ENCODE measurements at regions not wholly inside any gene's neighbourhood (a gene's known extent, or its start where the extent isn't known, plus 50 kb on each side); places are given as distances from the start of the nearest gene placed in this dataset.

GRCh38 chr3:78052746-78053145 lies 1012.8 kb downstream of the ROBO2 start:
- Histone ChIP-seq H3K27me3 (no peaks in the 10 kb centered on the region), H3K4me1 (no peaks in the 10 kb centered on the region), H3K27ac (no peak overlapping the region), H3K36me3 (no peaks in the 10 kb centered on the region), H3K4me3 (no peak overlapping the region), H3K9me3 (no peaks in the 10 kb centered on the region)
- intact Hi-C loops (cut with DNase I): no loop called here
- DNase-seq (no peak), ATAC-seq (no peak)
- no peak for TF ChIP-seq CTCF (IDR thresholded peaks at IDR 0.05)

GRCh38 chr3:78066287-78066686 lies 1026.4 kb downstream of the ROBO2 start:
- ATAC-seq: no peak
- Histone ChIP-seq H3K27me3 (no peaks in the 10 kb centered on the region), H3K4me1 (no peaks in the 10 kb centered on the region), H3K27ac (no peak overlapping the region), H3K36me3 (no peaks in the 10 kb centered on the region), H3K9me3 (no peaks in the 10 kb centered on the region), H3K4me3 (no peak overlapping the region)
- no peak for TF ChIP-seq CTCF (IDR thresholded peaks at IDR 0.05)
- DNase-seq: no peak
- intact Hi-C loops (cut with DNase I): no loop called here

- no peaks in the 10 kb centered on the region for H3K4me1 ChIP-seq
- H3K27ac ChIP-seq: no peak overlapping the region
- no peaks in the 10 kb centered on the region for H3K9me3 ChIP-seq
- intact Hi-C loops (cut with DNase I): no loop called here
- TF ChIP-seq CTCF (IDR thresholded peaks at IDR 0.05): no peak
- no peaks in the 10 kb centered on the region for H3K27me3 ChIP-seq
- no peak overlapping the region for H3K4me3 ChIP-seq
- no peak for DNase-seq
- ATAC-seq: no peak
- H3K36me3 ChIP-seq: no peaks in the 10 kb centered on the region
These were observed 1030.3 kb downstream of the ROBO2 start for GRCh38 chr3:78070188-78070587.

GRCh38 chr3:78076379-78076778 lies 1036.5 kb downstream of the ROBO2 start:
- Histone ChIP-seq H3K9me3 (no peaks in the 10 kb centered on the region), H3K27me3 (no peaks in the 10 kb centered on the region), H3K27ac (no peak overlapping the region), H3K4me1 (no peaks in the 10 kb centered on the region), H3K36me3 (no peaks in the 10 kb centered on the region), H3K4me3 (no peak overlapping the region)
- no peak for TF ChIP-seq CTCF (IDR thresholded peaks at IDR 0.05)
- ATAC-seq (no peak), DNase-seq (no peak)
- intact Hi-C loops (cut with DNase I): no loop called here

GRCh38 chr3:78077178-78077577 lies 1037.3 kb downstream of the ROBO2 start:
- Histone ChIP-seq H3K36me3 (no peaks in the 10 kb centered on the region), H3K4me3 (no peak overlapping the region), H3K27me3 (no peaks in the 10 kb centered on the region), H3K4me1 (no peaks in the 10 kb centered on the region), H3K27ac (no peak overlapping the region), H3K9me3 (no peaks in the 10 kb centered on the region)
- no peak for ATAC-seq
- no peak for DNase-seq
- TF ChIP-seq CTCF (IDR thresholded peaks at IDR 0.05): no peak
- intact Hi-C loops (cut with DNase I): no loop called here

- ATAC-seq: no peak
- H3K27ac ChIP-seq: no peak overlapping the region
- H3K9me3 ChIP-seq: no peaks in the 10 kb centered on the region
- no peak overlapping the region for H3K4me3 ChIP-seq
- DNase-seq: no peak
- no peaks in the 10 kb centered on the region for H3K36me3 ChIP-seq
- no peaks in the 10 kb centered on the region for H3K27me3 ChIP-seq
- no peaks in the 10 kb centered on the region for H3K4me1 ChIP-seq
- no peak for TF ChIP-seq CTCF (IDR thresholded peaks at IDR 0.05)
- intact Hi-C loops (cut with DNase I): no loop called here
These were observed 1037.9 kb downstream of the ROBO2 start for GRCh38 chr3:78077842-78078241.

Measured in upper lobe of right lung (tissue), 1 donor.